Psoas muscle (tissue), 7 donors: ENCODE measurements at regions not wholly inside any gene's neighbourhood (a gene's known extent, or its start where the extent isn't known, plus 50 kb on each side); places are given as distances from the start of the nearest gene placed in this dataset.
"Not testable (repeated sequence)": the region's sequence is repeated elsewhere in the genome, so short reads cannot be mapped to it uniquely, and the experiment has no call there.

ENCODE experiments used
- ATAC-seq, 4 donors: fragments of 200-7000 bp; cut with Tn5 transposase; one replicate each; pipeline ENCODE4 v1.9.1; 2020; ENCODE audit warnings: moderate library complexity in 3 of 4, mild to moderate bottlenecking in 2 of 4
- DNase-seq, 2 donors: peaks; one replicate each; pipeline ENCODE4 v3.0.0-alpha.2; 2020
- H3K27ac ChIP-seq: fragments of 200-600 bp; one replicate; pipeline ENCODE4 v1.8.0; 2022
- H3K27me3 ChIP-seq, 3 donors: fragments of 200-600 bp in 1 of 3; one replicate each; pipeline versions ENCODE4 v1.6.1 to v1.8.0; 2013 to 2022; ENCODE audit warnings: low read length in 2 of 3, mild to moderate bottlenecking in 2 of 3, moderate library complexity in 1 of 3; ENCODE audit not compliant: insufficient read depth in 3 of 3
- H3K36me3 ChIP-seq, 2 donors: fragments of 200-600 bp in 1 of 2; one replicate each; pipeline versions ENCODE4 v1.6.1 to v1.8.0; 2013 to 2022; ENCODE audit warnings: low read depth in 1 of 2, mild to moderate bottlenecking in 1 of 2, moderate library complexity in 1 of 2; ENCODE audit not compliant: insufficient read depth in 1 of 2
- H3K4me1 ChIP-seq: fragments of 200-600 bp; one replicate; pipeline ENCODE4 v1.8.0; 2022
- H3K4me3 ChIP-seq: fragments of 200-600 bp; one replicate; pipeline ENCODE4 v1.8.0; 2022; ENCODE audit warnings: mild to moderate bottlenecking
- H3K9me3 ChIP-seq: fragments of 200-600 bp; one replicate; pipeline ENCODE4 v1.8.0; 2022
- WGBS, 3 donors: extraction: QIAGEN DNeasy Blood & Tissue Kit; methylation state at CpG; one replicate each; pipeline versions ENCODE4 v1.1.6 to v1.1.7; 2013; 5-methylcytosine and 5-hydroxymethylcytosine counted together
- intact Hi-C, 2 donors: fragments of 100-400 bp; cut with DNase I; formaldehyde crosslinking; loops; one replicate each; pipeline versions ENCODE4 v1.11.0 to v1.14.2; 2022
- TF ChIP-seq, protein P1 (sequence below): fragments of 200-600 bp; IDR thresholded peaks from one replicate; pipeline ENCODE4 v1.8.0; 2022; ENCODE audit warnings: antibody characterized with exemption
- donor health status: healthy with polysubstance abuse.
- donor health status: DM: no; HTN: no; CAD: no; lungs with moderate emphysema.
- donor health status: Bipolar disorder and iron deficiency.
- donor health status: healthy.
- donor health status: DM: yes; HTN: yes; CAD: no.
- donor health status: DM: no; HTN: no; CAD: no.
- donor health status: DM: yes; HTN: yes; CAD: no.

DNA sequence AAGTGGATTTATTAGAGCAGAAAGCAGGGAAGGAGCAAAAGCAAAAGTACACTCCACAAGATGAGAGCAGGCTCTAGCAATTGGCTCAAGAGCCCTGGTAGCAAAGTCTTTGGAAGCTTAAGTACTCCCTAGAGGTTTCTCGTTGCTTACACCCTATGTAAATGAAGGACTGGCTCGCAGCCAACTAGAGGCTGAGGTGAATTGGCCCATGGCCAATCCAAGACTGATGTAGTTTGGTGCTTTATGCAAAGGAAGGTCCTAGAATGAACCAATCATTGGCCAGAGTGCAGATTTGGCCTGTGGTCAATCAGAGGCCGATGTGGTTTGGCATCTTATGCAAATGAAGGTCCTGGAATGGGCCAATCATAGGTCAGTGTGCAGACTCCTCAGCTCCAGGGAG lies 191.3 kb upstream of the ARID1B start:
- Histone ChIP-seq H3K4me1 (no peaks in the 10 kb centered on the region), H3K9me3 (no peaks in the 10 kb centered on the region), H3K27me3 (no peaks in the 10 kb centered on the region), H3K36me3 (no peaks in the 10 kb centered on the region), H3K27ac (no peak overlapping the region), H3K4me3 (no peak overlapping the region)
- 44 to 59% (median 49%) methylated on average over 3 of the region's 3 CpGs for WGBS, 3 donors
- TF ChIP-seq, protein P1, sequence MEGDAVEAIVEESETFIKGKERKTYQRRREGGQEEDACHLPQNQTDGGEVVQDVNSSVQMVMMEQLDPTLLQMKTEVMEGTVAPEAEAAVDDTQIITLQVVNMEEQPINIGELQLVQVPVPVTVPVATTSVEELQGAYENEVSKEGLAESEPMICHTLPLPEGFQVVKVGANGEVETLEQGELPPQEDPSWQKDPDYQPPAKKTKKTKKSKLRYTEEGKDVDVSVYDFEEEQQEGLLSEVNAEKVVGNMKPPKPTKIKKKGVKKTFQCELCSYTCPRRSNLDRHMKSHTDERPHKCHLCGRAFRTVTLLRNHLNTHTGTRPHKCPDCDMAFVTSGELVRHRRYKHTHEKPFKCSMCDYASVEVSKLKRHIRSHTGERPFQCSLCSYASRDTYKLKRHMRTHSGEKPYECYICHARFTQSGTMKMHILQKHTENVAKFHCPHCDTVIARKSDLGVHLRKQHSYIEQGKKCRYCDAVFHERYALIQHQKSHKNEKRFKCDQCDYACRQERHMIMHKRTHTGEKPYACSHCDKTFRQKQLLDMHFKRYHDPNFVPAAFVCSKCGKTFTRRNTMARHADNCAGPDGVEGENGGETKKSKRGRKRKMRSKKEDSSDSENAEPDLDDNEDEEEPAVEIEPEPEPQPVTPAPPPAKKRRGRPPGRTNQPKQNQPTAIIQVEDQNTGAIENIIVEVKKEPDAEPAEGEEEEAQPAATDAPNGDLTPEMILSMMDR: no peak
- ATAC-seq (no peak), DNase-seq (no peak)
- intact Hi-C loops: no loop called here

DNA sequence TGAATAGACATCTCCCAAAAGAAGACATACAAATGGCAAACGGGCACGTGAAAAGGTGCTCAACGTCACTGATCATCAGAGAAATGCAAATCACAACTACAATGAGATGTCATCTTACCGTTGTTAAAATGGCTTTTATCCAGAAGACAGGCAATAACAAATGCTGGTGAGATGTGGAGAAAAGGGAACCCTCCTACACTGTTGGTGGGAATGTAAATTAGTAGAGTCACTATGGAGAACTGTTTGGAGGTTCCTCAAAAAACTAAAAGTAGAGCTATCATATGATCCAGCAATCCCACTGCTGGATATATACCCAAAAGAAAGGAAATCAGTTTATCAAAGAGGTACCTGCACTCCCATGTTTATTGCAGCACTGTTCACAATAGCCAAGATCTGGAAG lies 193.1 kb upstream of the ARID1B start:
- DNase-seq, H3K27me3 ChIP-seq, ATAC-seq, H3K9me3 ChIP-seq, H3K27ac ChIP-seq, H3K4me1 ChIP-seq, intact Hi-C loops, H3K36me3 ChIP-seq, H3K4me3 ChIP-seq: not testable (repeated sequence)
- 41 to 75% (median 41%) methylated on average over 4 of the region's 4 CpGs for WGBS, 3 donors

DNA sequence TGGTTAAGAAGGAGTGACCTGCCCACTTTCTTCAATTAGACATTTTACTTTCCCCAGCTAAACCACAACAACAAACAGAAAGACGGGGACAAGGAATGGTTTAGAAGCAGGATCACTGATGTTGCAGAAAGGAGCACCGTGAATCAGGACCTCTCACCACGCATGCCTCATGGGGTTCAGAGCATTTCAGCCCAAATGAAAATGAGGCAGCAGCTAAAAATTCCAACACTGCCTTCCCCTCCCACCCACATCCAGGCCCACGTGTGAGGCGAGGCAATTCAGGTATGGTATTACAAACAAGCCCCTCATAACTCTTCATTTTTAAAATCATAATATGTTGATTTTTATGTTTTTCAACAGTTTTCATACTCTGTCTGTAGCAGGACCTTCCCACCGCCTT lies 194.1 kb upstream of the ARID1B start:
- DNase-seq (no peak), ATAC-seq (no peak)
- intact Hi-C loops: no loop called here
- TF ChIP-seq, protein P1: no peak
- 68 to 78% (median 72%) methylated on average over 6 of the region's 6 CpGs for WGBS, 3 donors
- no peak overlapping the region for H3K4me3 ChIP-seq
- peaks cover 9% of the 10 kb centered on the region for H3K9me3 ChIP-seq
- H3K4me1 ChIP-seq: no peaks in the 10 kb centered on the region
- H3K36me3 ChIP-seq: no peaks in the 10 kb centered on the region
- H3K27me3 ChIP-seq: no peaks in the 10 kb centered on the region
- no peak overlapping the region for H3K27ac ChIP-seq

DNA sequence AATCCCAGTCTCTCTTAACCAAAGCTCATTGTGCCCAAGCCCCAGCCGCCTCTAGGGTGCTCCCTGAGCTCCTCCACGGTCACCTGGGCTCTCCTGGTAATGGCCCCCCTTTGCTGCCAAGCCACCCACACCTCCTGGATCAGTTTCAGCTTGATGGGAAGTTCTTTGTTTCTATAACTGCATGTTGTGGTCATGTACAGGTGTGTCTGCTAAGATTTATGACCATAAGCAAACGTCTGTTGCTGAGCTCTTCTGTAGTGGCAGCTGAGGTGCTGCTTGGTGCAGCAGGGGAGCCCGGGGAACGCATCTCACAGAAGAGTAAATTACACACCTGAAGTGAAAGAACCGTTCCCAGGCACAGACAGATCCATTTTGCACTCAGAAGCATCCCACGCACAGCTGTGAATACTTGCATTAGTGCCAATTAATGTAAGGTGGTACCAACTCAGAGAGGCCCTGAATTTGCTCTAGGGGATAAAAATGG lies 194.6 kb upstream of the ARID1B start:
- DNase-seq (no peak), ATAC-seq (no peak)
- H3K9me3 ChIP-seq: peaks cover 9% of the 10 kb centered on the region
- WGBS, 3 donors: 41 to 50% (median 43%) methylated on average over 7 of the region's 7 CpGs
- H3K27ac ChIP-seq: no peak overlapping the region
- H3K27me3 ChIP-seq: no peaks in the 10 kb centered on the region
- TF ChIP-seq, protein P1: no peak
- no peaks in the 10 kb centered on the region for H3K36me3 ChIP-seq
- no peak overlapping the region for H3K4me3 ChIP-seq
- intact Hi-C loops: no loop called here
- H3K4me1 ChIP-seq: no peaks in the 10 kb centered on the region

DNA sequence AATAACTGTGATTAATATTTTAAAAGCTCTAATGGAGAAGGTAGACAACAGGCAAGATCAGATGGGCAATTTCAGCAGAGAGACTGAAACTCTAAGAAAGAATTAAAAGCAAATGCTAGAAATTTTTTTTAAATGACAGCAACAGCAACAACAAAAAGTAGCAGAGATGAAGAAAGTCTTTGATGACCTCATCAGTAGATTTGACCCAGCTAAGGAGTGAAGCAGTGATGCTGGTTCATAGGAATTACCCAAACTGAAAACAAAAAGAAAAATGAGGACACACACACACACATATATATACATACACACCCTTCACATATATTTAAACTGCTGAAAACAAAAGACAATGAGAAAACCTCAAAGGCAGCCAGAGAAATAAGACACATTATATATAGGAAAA lies 197.6 kb upstream of the ARID1B start:
- no peak for ATAC-seq
- TF ChIP-seq, protein P1: no peak
- H3K9me3 ChIP-seq: peaks cover 9% of the 10 kb centered on the region

More for the DNA sequence above, 197.6 kb upstream of the ARID1B start:
- intact Hi-C loops: loop anchor here in 1 of 2 donors (1.0 kb wide), 1 partner anchor 14 kb away; no protein-coding TSS in a partner anchor
- no peaks in the 10 kb centered on the region for H3K27me3 ChIP-seq
- no peaks in the 10 kb centered on the region for H3K36me3 ChIP-seq
- H3K27ac ChIP-seq: no peak overlapping the region
- DNase-seq: no peak
- H3K4me3 ChIP-seq: no peak overlapping the region
- no peaks in the 10 kb centered on the region for H3K4me1 ChIP-seq
